BE2C (cell line): ENCODE measurements at regions not wholly inside any gene's neighbourhood (a gene's known extent, or its start where the extent isn't known, plus 50 kb on each side); places are given as distances from the start of the nearest gene placed in this dataset.

ENCODE experiments used
- DNase-seq: peaks from one replicate; pipeline ENCODE4 v3.0.0-alpha.2; 2020
- H3K27me3 ChIP-seq: fragments of 250-450 bp; sonication (Bioruptor Pico); 2 replicates; pipeline ENCODE4 v1.5.1; 2020; ENCODE audit warnings: mild to moderate bottlenecking
- H3K36me3 ChIP-seq: fragments of 250-450 bp; sonication (Bioruptor Pico); 2 replicates; pipeline ENCODE4 v1.5.1; 2020; ENCODE audit warnings: mild to moderate bottlenecking
- H3K4me1 ChIP-seq: fragments of 250-450 bp; sonication (Bioruptor Pico); 2 replicates; pipeline ENCODE4 v1.5.1; 2020
- H3K4me3 ChIP-seq: 2 replicates; pipeline ENCODE4 v1.5.1; 2011; ENCODE audit warnings: low read depth, low read length
- H3K9me3 ChIP-seq: fragments of 250-450 bp; sonication (Bioruptor Pico); 2 replicates; pipeline ENCODE4 v1.5.1; 2020
- TF ChIP-seq, protein P1 (sequence below): IDR thresholded peaks from 2 replicates; pipeline ENCODE4 v1.5.1; 2012; ENCODE audit warnings: mild to moderate bottlenecking, low read depth, low read length

DNA sequence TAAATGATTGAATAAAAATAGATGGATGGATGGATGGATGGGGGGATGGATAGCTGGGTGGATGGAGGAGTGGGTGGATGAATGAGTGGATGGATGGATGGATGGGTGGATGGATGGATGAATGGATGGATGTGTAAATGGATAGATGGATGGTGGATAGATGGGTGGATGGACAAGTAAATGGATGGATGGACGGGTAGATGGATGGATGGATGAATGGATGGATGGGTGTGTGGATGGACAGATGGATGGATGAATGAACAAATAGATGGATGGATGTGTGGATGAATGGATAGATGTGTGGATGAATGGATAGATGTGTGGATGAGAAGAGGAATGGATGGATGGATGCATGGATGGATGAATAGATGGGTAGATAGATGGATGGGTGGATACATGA is 490.8 kb downstream of the VRK1 start:
- DNase-seq, result no peak
- Histone ChIP-seq H3K9me3 (no peaks in the 10 kb centered on the region), H3K4me3 (no peak overlapping the region), H3K36me3 (no peaks in the 10 kb centered on the region), H3K27me3 (no peaks in the 10 kb centered on the region), H3K4me1 (no peaks in the 10 kb centered on the region)
- TF ChIP-seq, protein P1, sequence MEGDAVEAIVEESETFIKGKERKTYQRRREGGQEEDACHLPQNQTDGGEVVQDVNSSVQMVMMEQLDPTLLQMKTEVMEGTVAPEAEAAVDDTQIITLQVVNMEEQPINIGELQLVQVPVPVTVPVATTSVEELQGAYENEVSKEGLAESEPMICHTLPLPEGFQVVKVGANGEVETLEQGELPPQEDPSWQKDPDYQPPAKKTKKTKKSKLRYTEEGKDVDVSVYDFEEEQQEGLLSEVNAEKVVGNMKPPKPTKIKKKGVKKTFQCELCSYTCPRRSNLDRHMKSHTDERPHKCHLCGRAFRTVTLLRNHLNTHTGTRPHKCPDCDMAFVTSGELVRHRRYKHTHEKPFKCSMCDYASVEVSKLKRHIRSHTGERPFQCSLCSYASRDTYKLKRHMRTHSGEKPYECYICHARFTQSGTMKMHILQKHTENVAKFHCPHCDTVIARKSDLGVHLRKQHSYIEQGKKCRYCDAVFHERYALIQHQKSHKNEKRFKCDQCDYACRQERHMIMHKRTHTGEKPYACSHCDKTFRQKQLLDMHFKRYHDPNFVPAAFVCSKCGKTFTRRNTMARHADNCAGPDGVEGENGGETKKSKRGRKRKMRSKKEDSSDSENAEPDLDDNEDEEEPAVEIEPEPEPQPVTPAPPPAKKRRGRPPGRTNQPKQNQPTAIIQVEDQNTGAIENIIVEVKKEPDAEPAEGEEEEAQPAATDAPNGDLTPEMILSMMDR, result no peak

DNA sequence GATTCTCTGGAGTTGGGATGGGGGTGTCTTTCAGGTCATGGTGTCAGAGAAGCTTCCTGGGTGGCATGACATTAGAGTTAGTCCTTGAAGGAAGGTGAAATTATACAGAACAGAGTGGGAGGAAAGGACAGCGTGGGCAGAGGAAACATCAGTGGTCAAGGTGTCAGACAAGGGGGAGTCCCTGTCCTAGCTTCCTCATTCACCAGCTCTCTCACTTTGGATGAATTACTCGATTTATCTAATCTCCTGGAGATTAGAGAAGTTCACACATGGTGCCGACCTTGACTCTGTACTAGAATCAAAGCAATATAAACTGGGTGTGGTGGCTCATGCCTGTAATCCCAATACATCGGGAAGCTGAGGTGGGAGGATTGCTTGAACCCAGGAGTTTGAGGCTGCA is 492.9 kb downstream of the VRK1 start:
- TF ChIP-seq, protein P1, result no peak
- Histone ChIP-seq H3K4me1 (no peaks in the 10 kb centered on the region), H3K4me3 (no peak overlapping the region), H3K36me3 (no peaks in the 10 kb centered on the region), H3K9me3 (no peaks in the 10 kb centered on the region), H3K27me3 (peaks cover 3% of the 10 kb centered on the region)
- DNase-seq, result no peak

GRCh38 chr14:97290977-97291376 is 493.8 kb downstream of the VRK1 start:
- DNase-seq, result no peak
- Histone ChIP-seq H3K36me3 (no peaks in the 10 kb centered on the region), H3K4me3 (no peak overlapping the region), H3K4me1 (no peaks in the 10 kb centered on the region), H3K9me3 (no peaks in the 10 kb centered on the region), H3K27me3 (peaks cover 10% of the 10 kb centered on the region)
- TF ChIP-seq, protein P1, result no peak

DNA sequence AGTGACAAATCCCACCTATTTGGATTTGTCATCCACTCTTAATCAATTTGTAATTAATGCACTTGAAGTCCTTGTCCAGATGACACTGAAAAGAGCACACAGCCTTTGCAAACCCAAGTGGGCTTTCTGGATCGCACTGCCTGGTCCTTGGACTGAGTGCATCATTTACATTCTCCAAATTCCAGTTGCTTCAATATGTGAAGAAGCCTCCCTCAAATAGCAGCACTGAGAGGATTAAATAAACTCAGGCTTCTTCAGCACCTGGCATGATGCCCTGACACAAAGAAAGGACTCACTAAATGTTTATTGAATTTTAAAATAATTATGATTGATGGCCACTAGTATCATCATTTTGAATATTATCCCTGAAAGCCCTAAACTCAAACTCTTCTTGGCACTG is 496.5 kb downstream of the VRK1 start:
- DNase-seq, result no peak
- H3K27me3 ChIP-seq, result peaks cover 10% of the 10 kb centered on the region
- no peaks in the 10 kb centered on the region for H3K9me3 ChIP-seq
- H3K4me3 ChIP-seq, result no peak overlapping the region
- TF ChIP-seq, protein P1, result no peak
- H3K36me3 ChIP-seq, result no peaks in the 10 kb centered on the region
- H3K4me1 ChIP-seq, result no peaks in the 10 kb centered on the region

DNA sequence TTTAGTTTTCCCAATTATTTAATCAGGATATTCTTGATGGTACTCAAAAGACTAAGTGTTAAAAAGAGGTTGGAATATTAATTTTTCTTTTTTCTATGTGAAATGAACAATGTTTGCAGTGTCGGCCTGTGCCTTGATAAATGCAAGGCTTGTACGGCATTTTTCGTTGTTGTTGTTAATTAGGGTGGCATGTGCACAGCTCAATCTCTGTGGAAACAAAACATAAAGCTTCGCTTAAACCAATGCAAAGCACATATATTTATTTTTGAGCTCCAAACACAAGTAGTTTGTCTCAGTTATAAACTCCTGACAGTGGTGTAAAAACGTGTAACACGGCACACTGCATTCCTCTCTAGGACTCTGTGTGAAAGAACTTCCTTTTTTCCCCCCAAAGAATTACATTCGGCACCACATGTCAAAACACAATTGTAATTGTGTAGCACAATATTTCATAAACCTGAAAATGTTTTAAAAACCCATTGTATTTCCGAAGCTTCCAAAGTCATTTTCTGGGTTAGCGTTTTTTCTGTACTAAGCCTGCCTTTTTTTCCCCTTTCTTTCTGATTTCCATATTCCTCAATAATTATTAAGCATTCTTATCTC is 498.0 kb downstream of the VRK1 start:
- TF ChIP-seq, protein P1, result no peak
- no peak for DNase-seq
- no peaks in the 10 kb centered on the region for H3K9me3 ChIP-seq
- H3K27me3 ChIP-seq, result peaks cover 18% of the 10 kb centered on the region
- H3K4me1 ChIP-seq, result no peaks in the 10 kb centered on the region
- no peaks in the 10 kb centered on the region for H3K36me3 ChIP-seq
- H3K4me3 ChIP-seq, result no peak overlapping the region

DNA sequence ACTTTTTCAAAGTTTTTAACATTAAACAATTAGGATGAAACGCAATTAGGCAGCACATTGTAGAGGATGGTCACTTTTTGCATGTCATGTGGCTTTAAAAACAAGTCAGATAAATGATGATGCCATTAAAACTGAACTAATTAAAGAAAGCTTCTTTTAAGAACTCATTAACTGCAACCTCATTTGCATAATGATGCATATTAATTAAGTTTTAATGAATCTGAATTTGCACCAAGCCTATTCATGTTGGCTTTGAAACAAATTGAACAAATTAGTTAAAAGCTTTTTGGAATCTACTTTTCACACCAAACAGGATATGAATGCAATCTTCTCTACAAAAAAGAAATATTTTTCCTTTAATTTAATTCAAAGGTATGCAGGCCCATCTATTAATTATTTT is 499.0 kb downstream of the VRK1 start:
- H3K4me3 ChIP-seq, result no peak overlapping the region
- peaks cover 18% of the 10 kb centered on the region for H3K27me3 ChIP-seq
- H3K4me1 ChIP-seq, result no peaks in the 10 kb centered on the region
- no peaks in the 10 kb centered on the region for H3K9me3 ChIP-seq
- no peaks in the 10 kb centered on the region for H3K36me3 ChIP-seq
- TF ChIP-seq, protein P1, result no peak
- no peak for DNase-seq
